ENCODE measurements at regions not wholly inside any gene's neighbourhood (a gene's known extent, or its start where the extent isn't known, plus 50 kb on each side); places are given as distances from the start of the nearest gene placed in this dataset.

- TF ChIP-seq CTCF (IDR thresholded peaks at IDR 0.05) (no peak), POLR2A (IDR thresholded peaks at IDR 0.05) (no peak)
Observed at GRCh38 chr4:128690011-128690410, 119.5 kb upstream of the JADE1 start.

Measured in lower leg skin (tissue), 3 donors.